ENCODE measurements at regions not wholly inside any gene's neighbourhood (a gene's known extent, or its start where the extent isn't known, plus 50 kb on each side); places are given as distances from the start of the nearest gene placed in this dataset.

DNA sequence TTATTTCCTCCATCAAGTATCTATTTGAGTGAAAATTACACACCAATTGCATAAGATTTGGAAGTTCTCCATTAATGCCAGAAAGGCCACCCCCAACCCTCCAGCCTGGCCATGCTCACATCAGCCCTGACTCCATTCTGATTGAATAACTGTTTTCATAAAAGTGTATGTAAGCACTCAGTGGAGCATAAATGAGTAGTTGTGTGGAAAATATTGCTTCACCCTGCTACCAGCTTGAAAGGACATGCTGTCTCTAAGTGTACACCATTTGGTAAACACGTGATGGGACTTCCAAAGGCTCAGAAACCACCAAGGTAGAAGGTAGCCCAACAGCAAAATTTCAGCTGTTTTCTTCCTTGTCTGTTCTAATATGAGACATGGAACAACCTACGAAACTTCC, 393.8 kb downstream of the ZNF385D start:
- no peak for FAIRE-seq
- Histone ChIP-seq H3K36me3 (ENCODE audit: control insufficient read depth, insufficient read depth, low read length) (no peaks in the 10 kb centered on the region), H3K27me3 (ENCODE audit: control insufficient read depth, insufficient read depth, low read length) (no peaks in the 10 kb centered on the region), H3K4me3 (ENCODE audit: low read depth, low read length) (no peak overlapping the region)
- no peak for DNase-seq (ENCODE audit: low read depth)
- TF ChIP-seq, protein P1, sequence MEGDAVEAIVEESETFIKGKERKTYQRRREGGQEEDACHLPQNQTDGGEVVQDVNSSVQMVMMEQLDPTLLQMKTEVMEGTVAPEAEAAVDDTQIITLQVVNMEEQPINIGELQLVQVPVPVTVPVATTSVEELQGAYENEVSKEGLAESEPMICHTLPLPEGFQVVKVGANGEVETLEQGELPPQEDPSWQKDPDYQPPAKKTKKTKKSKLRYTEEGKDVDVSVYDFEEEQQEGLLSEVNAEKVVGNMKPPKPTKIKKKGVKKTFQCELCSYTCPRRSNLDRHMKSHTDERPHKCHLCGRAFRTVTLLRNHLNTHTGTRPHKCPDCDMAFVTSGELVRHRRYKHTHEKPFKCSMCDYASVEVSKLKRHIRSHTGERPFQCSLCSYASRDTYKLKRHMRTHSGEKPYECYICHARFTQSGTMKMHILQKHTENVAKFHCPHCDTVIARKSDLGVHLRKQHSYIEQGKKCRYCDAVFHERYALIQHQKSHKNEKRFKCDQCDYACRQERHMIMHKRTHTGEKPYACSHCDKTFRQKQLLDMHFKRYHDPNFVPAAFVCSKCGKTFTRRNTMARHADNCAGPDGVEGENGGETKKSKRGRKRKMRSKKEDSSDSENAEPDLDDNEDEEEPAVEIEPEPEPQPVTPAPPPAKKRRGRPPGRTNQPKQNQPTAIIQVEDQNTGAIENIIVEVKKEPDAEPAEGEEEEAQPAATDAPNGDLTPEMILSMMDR (IDR thresholded peaks at IDR 0.05; ENCODE audit: insufficient read depth, low read length, severe bottlenecking), result no peak

DNA sequence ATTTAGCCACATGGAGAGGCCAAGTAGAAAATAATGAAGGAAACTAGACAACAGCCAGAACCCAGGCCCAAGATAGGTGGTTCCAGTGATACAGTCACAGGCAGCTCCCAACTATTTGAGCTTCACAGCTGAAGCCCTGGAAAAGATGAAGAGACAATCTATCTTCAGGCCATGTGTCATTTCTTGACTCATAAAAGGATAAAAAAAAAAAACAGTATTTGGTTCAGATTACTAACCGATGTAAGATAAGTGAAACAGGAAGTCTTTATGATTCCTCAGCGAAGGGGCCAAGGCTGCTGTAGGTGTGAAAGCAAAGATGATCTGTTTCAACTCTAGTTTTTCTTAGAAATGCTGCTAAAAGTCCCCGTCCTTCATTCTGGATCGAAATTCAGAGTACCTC, 394.6 kb downstream of the ZNF385D start:
- Histone ChIP-seq H3K4me3 (ENCODE audit: low read depth, low read length) (no peak overlapping the region), H3K36me3 (ENCODE audit: control insufficient read depth, insufficient read depth, low read length) (no peaks in the 10 kb centered on the region), H3K27me3 (ENCODE audit: control insufficient read depth, insufficient read depth, low read length) (no peaks in the 10 kb centered on the region)
- TF ChIP-seq, protein P1 (IDR thresholded peaks at IDR 0.05; ENCODE audit: insufficient read depth, low read length, severe bottlenecking), result no peak
- DNase-seq (ENCODE audit: low read depth) (peak; percentile 5), FAIRE-seq (no peak)

DNA sequence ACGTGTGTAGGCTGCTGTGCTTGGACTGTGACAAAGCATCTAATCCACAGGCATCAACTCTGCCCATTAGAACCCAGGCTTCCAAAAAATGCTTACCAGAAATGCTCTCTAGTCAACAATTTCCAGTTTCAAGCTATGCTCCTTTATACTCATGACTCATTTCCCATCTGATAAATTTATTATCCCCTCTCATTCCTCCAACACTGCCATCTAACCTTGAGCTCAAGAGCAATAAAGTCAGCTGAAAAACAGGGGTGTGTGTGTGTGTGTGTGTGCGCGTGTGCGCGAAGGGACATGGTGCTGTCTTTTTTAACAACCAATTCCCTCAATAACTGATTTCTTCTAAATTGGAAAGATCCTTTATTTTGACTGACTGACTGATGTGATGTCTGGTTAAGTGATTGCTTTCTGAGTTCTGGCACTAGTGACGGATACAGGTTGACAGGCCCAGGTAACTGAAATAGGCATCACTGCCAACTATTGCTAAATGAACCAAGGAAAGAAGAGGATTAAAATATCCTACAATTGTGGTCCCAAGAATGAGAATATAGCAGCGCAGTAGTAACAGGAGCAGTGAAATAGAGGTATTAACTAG, 405.5 kb downstream of the ZNF385D start:
- no peak for FAIRE-seq
- no peaks in the 10 kb centered on the region for H3K36me3 ChIP-seq (ENCODE audit: control insufficient read depth, insufficient read depth, low read length)
- no peak for DNase-seq (ENCODE audit: low read depth)
- H3K4me3 ChIP-seq (ENCODE audit: low read depth, low read length), result no peak overlapping the region
- TF ChIP-seq, protein P1 (IDR thresholded peaks at IDR 0.05; ENCODE audit: insufficient read depth, low read length, severe bottlenecking), result no peak
- H3K27me3 ChIP-seq (ENCODE audit: control insufficient read depth, insufficient read depth, low read length), result no peaks in the 10 kb centered on the region

DNA sequence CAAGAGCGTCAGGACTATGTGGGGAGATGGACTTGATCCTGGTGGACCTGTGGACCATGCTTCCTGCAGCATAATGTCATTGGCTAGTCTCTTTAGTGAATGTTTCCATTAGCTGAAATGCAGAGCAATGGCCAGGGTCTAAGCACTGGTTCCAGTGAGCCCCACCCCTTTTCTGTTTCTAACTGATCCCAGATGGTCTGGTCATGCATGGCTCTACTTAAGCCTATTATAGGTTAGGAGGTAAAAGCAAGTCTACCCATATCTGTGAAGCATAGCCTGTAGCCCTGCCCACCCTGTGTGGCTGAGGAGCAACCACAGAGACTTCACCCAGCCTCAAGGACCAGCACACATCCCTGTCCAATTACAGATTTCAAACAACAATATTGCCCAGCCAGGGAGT, 419.2 kb downstream of the ZNF385D start:
- no peaks in the 10 kb centered on the region for H3K27me3 ChIP-seq (ENCODE audit: control insufficient read depth, insufficient read depth, low read length)
- FAIRE-seq, result no peak
- TF ChIP-seq, protein P1 (IDR thresholded peaks at IDR 0.05; ENCODE audit: insufficient read depth, low read length, severe bottlenecking), result no peak

DNA sequence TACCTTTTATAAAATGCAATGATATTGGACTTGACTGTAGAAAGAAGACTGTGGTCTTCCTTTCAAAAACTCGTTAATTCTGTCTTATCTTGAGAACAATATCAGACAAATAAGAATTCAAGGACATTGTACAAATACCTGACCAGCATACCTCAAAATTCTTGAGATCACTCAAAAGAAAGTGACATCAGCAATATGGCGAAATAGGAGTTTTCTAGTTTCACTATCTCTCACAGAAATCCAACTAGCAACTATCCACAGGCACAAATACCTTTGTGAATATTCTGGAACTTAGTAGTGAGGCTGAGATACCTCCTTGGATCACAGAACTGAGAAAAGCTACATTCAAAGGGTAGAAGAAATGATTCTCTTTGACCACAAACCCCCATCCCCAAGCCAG, 419.7 kb downstream of the ZNF385D start:
- H3K36me3 ChIP-seq (ENCODE audit: control insufficient read depth, insufficient read depth, low read length), result no peaks in the 10 kb centered on the region
- FAIRE-seq (no peak), DNase-seq (ENCODE audit: low read depth) (no peak)
- no peaks in the 10 kb centered on the region for H3K27me3 ChIP-seq (ENCODE audit: control insufficient read depth, insufficient read depth, low read length)
- no peak overlapping the region for H3K4me3 ChIP-seq (ENCODE audit: low read depth, low read length)
- TF ChIP-seq, protein P1 (IDR thresholded peaks at IDR 0.05; ENCODE audit: insufficient read depth, low read length, severe bottlenecking), result no peak

More for the DNA sequence above, 419.2 kb downstream of the ZNF385D start:
- Histone ChIP-seq H3K36me3 (ENCODE audit: control insufficient read depth, insufficient read depth, low read length) (no peaks in the 10 kb centered on the region), H3K4me3 (ENCODE audit: low read depth, low read length) (no peak overlapping the region)
- no peak for DNase-seq (ENCODE audit: low read depth)

DNA sequence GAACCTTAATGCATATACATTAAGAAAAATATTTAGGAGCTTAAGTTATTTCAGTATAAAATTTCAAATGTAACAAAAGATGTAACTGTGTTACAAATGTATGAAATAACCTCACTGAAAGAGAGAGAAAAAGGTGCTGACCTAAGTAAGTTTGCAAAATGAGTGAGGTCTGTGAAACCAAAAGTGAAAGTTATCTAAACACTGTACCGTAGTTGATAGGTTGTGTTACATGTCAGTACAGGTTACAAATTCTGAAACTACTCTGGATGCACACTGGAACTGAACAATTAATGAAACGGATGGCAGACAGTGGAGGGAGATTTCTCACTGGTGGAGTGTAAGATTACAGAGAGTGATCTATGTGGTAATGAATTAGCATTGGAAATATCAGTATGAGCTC, 420.7 kb downstream of the ZNF385D start:
- Histone ChIP-seq H3K36me3 (ENCODE audit: control insufficient read depth, insufficient read depth, low read length) (no peaks in the 10 kb centered on the region), H3K4me3 (ENCODE audit: low read depth, low read length) (no peak overlapping the region), H3K27me3 (ENCODE audit: control insufficient read depth, insufficient read depth, low read length) (no peaks in the 10 kb centered on the region)
- FAIRE-seq (no peak), DNase-seq (ENCODE audit: low read depth) (peak; percentile 69)
- TF ChIP-seq, protein P1 (IDR thresholded peaks at IDR 0.05; ENCODE audit: insufficient read depth, low read length, severe bottlenecking), result no peak

All from bronchial epithelial cell (primary cell).